Activated B cell treated with CpG ODN at 0.5 μM for 24 hours (primary cell): ENCODE measurements at regions not wholly inside any gene's neighbourhood (a gene's known extent, or its start where the extent isn't known, plus 50 kb on each side); places are given as distances from the start of the nearest gene placed in this dataset.
"Not testable (repeated sequence)": the region's sequence is repeated elsewhere in the genome, so short reads cannot be mapped to it uniquely, and the experiment has no call there.

ENCODE experiments used
- ATAC-seq: fragments of 200-7000 bp; cut with Tn5 transposase; one replicate; pipeline ENCODE4 v1.10.0; 2021; ENCODE audit warnings: low read depth, mild to moderate bottlenecking, moderate library complexity
- CTCF ChIA-PET: fragments of 350-600 bp; sonication (Branson Sonifier 250); formaldehyde crosslinking; loops from one replicate; lab custom pipeline; 2021; ENCODE audit warnings: antibody characterized with exemption; lab: Charles Lee
- POLR2A ChIA-PET: fragments of 350-600 bp; sonication (Branson Sonifier 250); formaldehyde crosslinking; loops from one replicate; lab custom pipeline; 2021; ENCODE audit warnings: antibody characterized with exemption; lab: Charles Lee
- DNase-seq: peaks from one replicate; pipeline ENCODE4 v3.0.0; 2022
- H3K27ac Mint-ChIP-seq: one replicate; pipeline ENCODE4 v1.8.0; 2020; ENCODE audit warnings: mixed read lengths
- H3K27me3 Mint-ChIP-seq: one replicate; pipeline ENCODE4 v1.8.0; 2021; ENCODE audit warnings: mixed read lengths
- H3K36me3 Mint-ChIP-seq: one replicate; pipeline ENCODE4 v1.8.0; 2021; ENCODE audit warnings: low read depth, mixed read lengths
- H3K4me1 Mint-ChIP-seq: one replicate; pipeline ENCODE4 v1.8.0; 2021; ENCODE audit warnings: mixed read lengths
- H3K4me3 Mint-ChIP-seq: one replicate; pipeline ENCODE4 v1.8.0; 2020; ENCODE audit warnings: mild to moderate bottlenecking, mixed read lengths
- H3K9me3 Mint-ChIP-seq: one replicate; pipeline ENCODE4 v1.8.0; 2020; ENCODE audit warnings: mixed read lengths
- intact Hi-C: fragments of 100-400 bp; cut with micrococcal nuclease; formaldehyde crosslinking; loops from one replicate; pipeline ENCODE4 v1.15.1; 2024
- TF ChIP-seq, protein P1 (sequence below): fragments of 200-600 bp; IDR thresholded peaks from one replicate; pipeline ENCODE4 v1.8.0; 2022; ENCODE audit warnings: antibody characterized with exemption, mild to moderate bottlenecking

DNA sequence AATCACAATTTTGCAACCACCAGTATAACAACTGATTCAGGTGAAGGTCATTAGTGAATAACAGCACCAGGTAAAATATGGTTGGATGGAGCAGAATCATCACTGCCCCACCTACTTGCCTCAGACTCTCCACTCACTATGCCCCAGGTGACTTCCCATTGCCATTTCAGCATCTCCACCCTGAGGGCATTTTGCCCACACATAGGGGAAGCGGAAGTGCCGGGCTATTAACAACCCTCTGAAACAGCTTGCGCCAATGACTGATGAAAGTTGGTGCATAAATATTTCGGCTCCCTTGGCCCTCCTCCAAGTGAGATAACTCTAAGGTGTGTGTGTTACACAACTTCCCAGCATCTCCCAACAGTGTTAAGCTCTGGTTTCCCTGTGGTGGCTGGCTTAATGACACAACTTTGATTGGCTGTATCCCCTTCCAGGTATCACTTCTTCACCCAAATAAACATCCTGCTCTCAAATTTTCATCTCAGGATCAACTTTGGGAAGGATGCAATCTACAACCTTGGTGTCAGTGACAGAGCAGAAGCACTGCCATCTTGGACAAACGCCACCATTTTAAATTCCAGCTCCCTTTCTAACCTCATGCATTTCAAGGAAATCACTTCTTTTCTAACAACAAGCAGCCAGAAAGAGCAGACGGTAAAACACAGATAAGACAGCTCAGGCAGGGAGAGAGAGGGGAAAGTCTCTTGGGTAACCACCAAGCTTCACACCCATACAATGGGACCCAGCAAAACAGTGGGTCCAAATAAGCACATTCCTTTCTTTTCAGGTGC is 73.6 kb upstream of the PPP2R5C start:
- TF ChIP-seq, protein P1, sequence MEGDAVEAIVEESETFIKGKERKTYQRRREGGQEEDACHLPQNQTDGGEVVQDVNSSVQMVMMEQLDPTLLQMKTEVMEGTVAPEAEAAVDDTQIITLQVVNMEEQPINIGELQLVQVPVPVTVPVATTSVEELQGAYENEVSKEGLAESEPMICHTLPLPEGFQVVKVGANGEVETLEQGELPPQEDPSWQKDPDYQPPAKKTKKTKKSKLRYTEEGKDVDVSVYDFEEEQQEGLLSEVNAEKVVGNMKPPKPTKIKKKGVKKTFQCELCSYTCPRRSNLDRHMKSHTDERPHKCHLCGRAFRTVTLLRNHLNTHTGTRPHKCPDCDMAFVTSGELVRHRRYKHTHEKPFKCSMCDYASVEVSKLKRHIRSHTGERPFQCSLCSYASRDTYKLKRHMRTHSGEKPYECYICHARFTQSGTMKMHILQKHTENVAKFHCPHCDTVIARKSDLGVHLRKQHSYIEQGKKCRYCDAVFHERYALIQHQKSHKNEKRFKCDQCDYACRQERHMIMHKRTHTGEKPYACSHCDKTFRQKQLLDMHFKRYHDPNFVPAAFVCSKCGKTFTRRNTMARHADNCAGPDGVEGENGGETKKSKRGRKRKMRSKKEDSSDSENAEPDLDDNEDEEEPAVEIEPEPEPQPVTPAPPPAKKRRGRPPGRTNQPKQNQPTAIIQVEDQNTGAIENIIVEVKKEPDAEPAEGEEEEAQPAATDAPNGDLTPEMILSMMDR, result no peak
- no peaks in the 10 kb centered on the region for H3K9me3 Mint-ChIP-seq
- H3K36me3 Mint-ChIP-seq, result no peaks in the 10 kb centered on the region
- ChIA-PET POLR2A (no interaction called here), CTCF (no interaction called here)
- no peaks in the 10 kb centered on the region for H3K4me1 Mint-ChIP-seq
- intact Hi-C loops, result no loop called here
- ATAC-seq (no peak), DNase-seq (no peak)
- no peak overlapping the region for H3K27ac Mint-ChIP-seq
- peaks cover 12% of the 10 kb centered on the region for H3K27me3 Mint-ChIP-seq
- no peak overlapping the region for H3K4me3 Mint-ChIP-seq

DNA sequence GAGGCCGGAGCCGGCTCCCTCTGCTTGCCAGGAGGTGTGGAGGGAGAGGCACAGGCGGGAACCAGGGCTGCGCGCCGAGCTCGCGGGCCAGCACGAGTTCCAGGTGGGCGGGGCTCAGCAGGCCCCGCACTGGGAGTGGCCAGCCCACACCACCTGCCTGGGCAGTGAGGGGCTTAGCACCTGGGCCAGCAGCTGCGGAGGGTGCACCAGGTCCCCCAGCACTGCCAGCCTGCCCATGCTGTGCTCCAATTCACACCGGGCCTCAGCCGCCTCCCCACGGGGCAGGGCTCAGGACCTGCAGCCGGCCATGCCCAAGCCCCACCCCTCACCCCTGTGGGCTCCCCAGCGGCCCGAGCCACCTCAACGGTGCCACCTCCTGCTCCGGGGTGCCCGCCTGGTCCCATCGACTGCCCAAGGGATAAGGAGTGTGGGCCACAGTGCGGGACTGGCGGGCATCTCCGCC is 72.4 kb upstream of the PPP2R5C start:
- no peak for ATAC-seq
- H3K9me3 Mint-ChIP-seq, result no peaks in the 10 kb centered on the region
- POLR2A ChIA-PET, result no interaction called here
- H3K27me3 Mint-ChIP-seq, result peaks cover 9% of the 10 kb centered on the region
- H3K4me3 Mint-ChIP-seq, result no peak overlapping the region
- H3K27ac Mint-ChIP-seq, result no peak overlapping the region
- CTCF ChIA-PET, result no interaction called here
- H3K36me3 Mint-ChIP-seq, result no peaks in the 10 kb centered on the region
- intact Hi-C loops, result no loop called here
- no peaks in the 10 kb centered on the region for H3K4me1 Mint-ChIP-seq
- no peak for DNase-seq
- TF ChIP-seq, protein P1, result no peak

DNA sequence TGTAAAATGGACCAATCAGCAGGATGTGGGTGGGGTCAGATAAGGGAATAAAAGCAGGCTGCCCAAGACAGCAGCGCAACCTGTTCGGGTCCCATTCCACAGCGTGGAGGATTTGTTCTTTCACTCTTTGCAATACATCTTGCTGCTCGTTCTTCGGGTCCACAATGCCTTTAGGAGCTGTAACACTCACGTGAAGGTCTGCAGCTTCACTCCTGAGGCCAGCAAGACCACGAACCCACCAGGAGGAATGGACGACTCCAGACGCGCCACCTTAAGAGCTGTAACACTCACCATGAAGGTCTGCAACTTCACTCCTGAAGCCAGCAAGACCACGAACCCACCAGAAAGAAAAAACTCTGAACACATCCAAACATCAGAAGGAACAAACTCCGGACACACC is 71.5 kb upstream of the PPP2R5C start:
- H3K9me3 Mint-ChIP-seq, DNase-seq, CTCF ChIA-PET, H3K27me3 Mint-ChIP-seq, H3K27ac Mint-ChIP-seq, H3K4me3 Mint-ChIP-seq, ATAC-seq, H3K4me1 Mint-ChIP-seq, intact Hi-C loops, H3K36me3 Mint-ChIP-seq, POLR2A ChIA-PET: not testable (repeated sequence)

DNA sequence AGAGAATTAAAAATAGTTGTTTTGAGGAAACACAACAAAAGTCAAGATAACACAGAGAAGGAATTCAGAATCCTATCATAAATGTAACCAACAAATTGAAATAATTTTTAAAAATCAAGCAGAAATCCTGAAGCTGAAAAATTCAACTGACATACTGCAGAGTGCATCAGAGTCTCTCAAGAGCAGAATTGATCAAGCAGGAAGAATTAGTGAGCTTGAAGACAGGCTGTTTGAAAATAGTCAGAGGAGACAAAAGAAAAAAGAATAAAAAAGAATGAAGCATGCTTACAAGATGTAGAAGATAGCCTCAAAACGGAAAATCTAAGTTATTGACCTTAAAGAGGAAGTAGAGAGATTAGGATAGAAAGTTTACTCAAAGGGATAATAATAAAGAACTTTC is 65.8 kb upstream of the PPP2R5C start:
- TF ChIP-seq, protein P1, result no peak
- DNase-seq, result no peak
- peaks cover 2% of the 10 kb centered on the region for H3K36me3 Mint-ChIP-seq
- H3K4me3 Mint-ChIP-seq, result no peak overlapping the region
- no peak overlapping the region for H3K27ac Mint-ChIP-seq
- intact Hi-C loops, result no loop called here
- peaks cover 12% of the 10 kb centered on the region for H3K9me3 Mint-ChIP-seq
- H3K4me1 Mint-ChIP-seq, result no peaks in the 10 kb centered on the region
- no peak for ATAC-seq
- ChIA-PET CTCF (no interaction called here), POLR2A (no interaction called here)
- H3K27me3 Mint-ChIP-seq, result peaks cover 35% of the 10 kb centered on the region

DNA sequence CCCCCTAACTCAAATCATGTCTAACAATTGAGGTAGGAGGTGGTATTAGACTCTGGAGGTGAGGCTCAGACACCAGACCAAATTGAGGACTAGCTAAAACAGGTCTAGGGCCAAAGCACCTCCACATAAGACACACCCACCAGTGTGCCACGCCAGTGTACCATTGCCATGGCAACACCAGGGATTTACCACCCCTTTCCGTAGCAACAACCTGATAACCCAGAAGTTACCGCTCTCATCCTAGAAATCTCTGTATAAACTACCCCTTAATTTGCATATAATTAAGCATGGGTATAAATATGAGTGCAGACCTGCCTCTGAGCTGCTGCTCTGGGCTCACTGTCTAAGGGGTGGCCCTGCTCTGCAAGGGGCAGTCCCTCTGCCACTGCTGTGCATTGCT is 57.4 kb upstream of the PPP2R5C start:
- DNase-seq, result no peak
- ATAC-seq, result no peak
- intact Hi-C loops, result loop anchor here (10.0 kb wide), 1 partner anchor 171 kb away; no protein-coding TSS in a partner anchor

More for the DNA sequence above, 57.4 kb upstream of the PPP2R5C start:
- Mint-ChIP-seq H3K36me3 (no peaks in the 10 kb centered on the region), H3K4me1 (peaks cover 22% of the 10 kb centered on the region), H3K4me3 (no peak overlapping the region), H3K27ac (no peak overlapping the region), H3K27me3 (peaks cover 10% of the 10 kb centered on the region), H3K9me3 (no peaks in the 10 kb centered on the region)
- TF ChIP-seq, protein P1, result no peak
- ChIA-PET CTCF (interaction anchor here (0.6 kb wide), 1 partner anchor 289 kb away, joined by 7 read pairs; no protein-coding TSS in a partner anchor), POLR2A (interaction anchor here (0.6 to 0.7 kb wide), 2 partner anchors 343 to 613 kb away, joined by 4 read pairs; no protein-coding TSS in a partner anchor)
